OCI-LY3 (cell line): ENCODE measurements at regions not wholly inside any gene's neighbourhood (a gene's known extent, or its start where the extent isn't known, plus 50 kb on each side); places are given as distances from the start of the nearest gene placed in this dataset.

Source experiments
- H2AFZ ChIP-seq: fragments of 200-600, 300-600 bp; shearing (Covaris generic); 2 replicates; pipeline ENCODE4 v1.6.0; 2014; ENCODE audit warnings: antibody characterized with exemption, low read depth, low read length
- H3K27ac ChIP-seq: fragments of 200-600, 300-600 bp; sonication (generic); 2 replicates; pipeline ENCODE4 v1.5.1; 2014; ENCODE audit warnings: mild to moderate bottlenecking, low read length, moderate library complexity, mixed read lengths
- H3K27me3 ChIP-seq: fragments of 200-600, 300-600 bp; sonication (generic); 2 replicates; pipeline ENCODE4 v1.6.1; 2014; ENCODE audit warnings: low read depth, low read length, mixed read lengths
- H3K36me3 ChIP-seq: fragments of 200-600, 300-600 bp; sonication (generic); replicated peaks from 2 replicates; pipeline ENCODE3; 2014; ENCODE audit warnings: low read depth, low read length, mixed read lengths
- H3K4me1 ChIP-seq: fragments of 300-600, 200-600 bp; sonication (generic); 2 replicates; pipeline ENCODE4 v1.6.1; 2014; ENCODE audit warnings: low read length, mixed read lengths
- H3K4me2 ChIP-seq: fragments of 200-600, 300-600 bp; sonication (generic); 2 replicates; pipeline ENCODE4 v1.6.1; 2014; ENCODE audit warnings: low read length, mixed read lengths
- H3K4me3 ChIP-seq: fragments of 300-600, 200-600 bp; sonication (generic); 2 replicates; pipeline ENCODE4 v1.5.1; 2014; ENCODE audit warnings: antibody characterized with exemption, mild to moderate bottlenecking, low read length, moderate library complexity
- H3K79me2 ChIP-seq: fragments of 300-600, 200-600 bp; shearing (Covaris generic); 2 replicates; pipeline ENCODE4 v1.6.1; 2014; ENCODE audit warnings: mild to moderate bottlenecking, low read length, mixed read lengths
- H3K9ac ChIP-seq: fragments of 300-600, 200-600 bp; shearing (Covaris generic); 2 replicates; pipeline ENCODE4 v1.6.0; 2014; ENCODE audit warnings: mild to moderate bottlenecking, low read length, moderate library complexity
- H3K9me3 ChIP-seq: fragments of 200-600, 300-600 bp; shearing (Covaris generic); 2 replicates; pipeline ENCODE4 v1.6.1; 2014; ENCODE audit warnings: low read length, mixed read lengths; ENCODE audit not compliant: insufficient read depth
- H4K20me1 ChIP-seq: fragments of 200-600, 300-600 bp; sonication (generic); 2 replicates; pipeline ENCODE4 v1.6.1; 2016; ENCODE audit warnings: low read length, mixed read lengths; ENCODE audit not compliant: insufficient read depth
- EZH2phosphoT487 ChIP-seq: fragments of 200-600 bp; shearing (Covaris generic); IDR thresholded peaks from 2 replicates; pipeline ENCODE4 v1.6.1; 2018; ENCODE audit warnings: antibody characterized with exemption, mixed run types, low read depth
- TF ChIP-seq, protein P1 (sequence below): fragments of 200-600, 300-600 bp; sonication (generic); IDR thresholded peaks from 2 replicates; pipeline ENCODE4 v1.5.1; 2014; ENCODE audit warnings: antibody characterized with exemption, low read length, low read depth

GRCh38 chr2:160639472-160639871, 145.9 kb upstream of the RBMS1 start:
- Histone ChIP-seq H3K9ac (no peak overlapping the region), H4K20me1 (no peaks in the 10 kb centered on the region), H3K9me3 (peaks cover 5% of the 10 kb centered on the region; the same call in 1 of the 2 replicates), H3K36me3 (no peaks in the 10 kb centered on the region), H3K4me3 (no peak overlapping the region), H3K27me3 (no peaks in the 10 kb centered on the region), H2AFZ (no peak overlapping the region), H3K4me2 (no peak overlapping the region), H3K27ac (no peak overlapping the region), H3K79me2 (no peaks in the 10 kb centered on the region), H3K4me1 (no peaks in the 10 kb centered on the region)
- TF ChIP-seq, protein P1, sequence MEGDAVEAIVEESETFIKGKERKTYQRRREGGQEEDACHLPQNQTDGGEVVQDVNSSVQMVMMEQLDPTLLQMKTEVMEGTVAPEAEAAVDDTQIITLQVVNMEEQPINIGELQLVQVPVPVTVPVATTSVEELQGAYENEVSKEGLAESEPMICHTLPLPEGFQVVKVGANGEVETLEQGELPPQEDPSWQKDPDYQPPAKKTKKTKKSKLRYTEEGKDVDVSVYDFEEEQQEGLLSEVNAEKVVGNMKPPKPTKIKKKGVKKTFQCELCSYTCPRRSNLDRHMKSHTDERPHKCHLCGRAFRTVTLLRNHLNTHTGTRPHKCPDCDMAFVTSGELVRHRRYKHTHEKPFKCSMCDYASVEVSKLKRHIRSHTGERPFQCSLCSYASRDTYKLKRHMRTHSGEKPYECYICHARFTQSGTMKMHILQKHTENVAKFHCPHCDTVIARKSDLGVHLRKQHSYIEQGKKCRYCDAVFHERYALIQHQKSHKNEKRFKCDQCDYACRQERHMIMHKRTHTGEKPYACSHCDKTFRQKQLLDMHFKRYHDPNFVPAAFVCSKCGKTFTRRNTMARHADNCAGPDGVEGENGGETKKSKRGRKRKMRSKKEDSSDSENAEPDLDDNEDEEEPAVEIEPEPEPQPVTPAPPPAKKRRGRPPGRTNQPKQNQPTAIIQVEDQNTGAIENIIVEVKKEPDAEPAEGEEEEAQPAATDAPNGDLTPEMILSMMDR = no peak
- no peak for TF ChIP-seq EZH2phosphoT487

- Histone ChIP-seq H4K20me1 (no peaks in the 10 kb centered on the region), H3K4me1 (no peaks in the 10 kb centered on the region), H3K79me2 (no peaks in the 10 kb centered on the region), H3K4me3 (no peak overlapping the region), H2AFZ (no peak overlapping the region), H3K36me3 (no peaks in the 10 kb centered on the region), H3K27me3 (no peaks in the 10 kb centered on the region), H3K9me3 (no peaks in the 10 kb centered on the region), H3K4me2 (no peak overlapping the region), H3K27ac (no peak overlapping the region), H3K9ac (no peak overlapping the region)
- no peak for TF ChIP-seq EZH2phosphoT487
- TF ChIP-seq, protein P1 = no peak
Observed at GRCh38 chr2:160646684-160647444, 153.3 kb upstream of the RBMS1 start.

GRCh38 chr2:160647967-160648685, 154.5 kb upstream of the RBMS1 start:
- no peaks in the 10 kb centered on the region for H3K36me3 ChIP-seq
- H3K4me2 ChIP-seq = no peak overlapping the region
- no peak for TF ChIP-seq EZH2phosphoT487
- TF ChIP-seq, protein P1 = no peak
- no peaks in the 10 kb centered on the region for H3K4me1 ChIP-seq
- H3K9ac ChIP-seq = no peak overlapping the region
- no peaks in the 10 kb centered on the region for H3K9me3 ChIP-seq
- H2AFZ ChIP-seq = no peak overlapping the region
- no peaks in the 10 kb centered on the region for H3K27me3 ChIP-seq
- H3K4me3 ChIP-seq = no peak overlapping the region
- H3K79me2 ChIP-seq = no peaks in the 10 kb centered on the region
- H4K20me1 ChIP-seq = no peaks in the 10 kb centered on the region
- H3K27ac ChIP-seq = no peak overlapping the region

DNA sequence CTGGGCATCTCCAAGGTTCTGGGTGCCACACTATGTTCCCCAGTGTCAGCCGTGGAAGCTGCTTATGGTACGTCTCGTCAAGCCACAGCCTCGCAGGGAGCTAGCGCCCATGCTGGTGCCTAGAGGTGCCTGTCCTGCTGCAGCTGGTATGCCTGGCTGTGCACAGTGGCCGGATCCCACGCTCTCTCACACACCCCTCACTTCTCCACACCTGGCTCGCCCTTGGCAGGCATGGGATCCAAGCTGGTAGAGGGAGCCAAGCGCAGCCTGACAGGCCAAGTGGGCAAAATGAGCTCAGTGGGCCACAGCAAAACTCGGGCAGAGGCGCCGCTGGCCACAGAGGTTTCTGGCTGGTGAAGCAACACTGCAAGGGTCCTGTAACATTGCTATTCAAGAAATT, 156.1 kb upstream of the RBMS1 start:
- Histone ChIP-seq H3K9me3 (no peaks in the 10 kb centered on the region), H3K79me2 (no peaks in the 10 kb centered on the region), H3K27ac (no peak overlapping the region), H2AFZ (no peak overlapping the region), H3K9ac (no peak overlapping the region), H4K20me1 (no peaks in the 10 kb centered on the region), H3K36me3 (no peaks in the 10 kb centered on the region), H3K4me1 (no peaks in the 10 kb centered on the region), H3K27me3 (no peaks in the 10 kb centered on the region), H3K4me2 (no peak overlapping the region), H3K4me3 (no peak overlapping the region)
- TF ChIP-seq, protein P1 = no peak
- no peak for TF ChIP-seq EZH2phosphoT487
